AML-193 (cell line): ENCODE measurements at regions not wholly inside any gene's neighbourhood (a gene's known extent, or its start where the extent isn't known, plus 50 kb on each side); places are given as distances from the start of the nearest gene placed in this dataset.

ENCODE experiments used
- DNase-seq, 2 experiments: peaks; one replicate each; lab custom pipeline; 2025; lab: John Stamatoyannopoulos, UW

DNA sequence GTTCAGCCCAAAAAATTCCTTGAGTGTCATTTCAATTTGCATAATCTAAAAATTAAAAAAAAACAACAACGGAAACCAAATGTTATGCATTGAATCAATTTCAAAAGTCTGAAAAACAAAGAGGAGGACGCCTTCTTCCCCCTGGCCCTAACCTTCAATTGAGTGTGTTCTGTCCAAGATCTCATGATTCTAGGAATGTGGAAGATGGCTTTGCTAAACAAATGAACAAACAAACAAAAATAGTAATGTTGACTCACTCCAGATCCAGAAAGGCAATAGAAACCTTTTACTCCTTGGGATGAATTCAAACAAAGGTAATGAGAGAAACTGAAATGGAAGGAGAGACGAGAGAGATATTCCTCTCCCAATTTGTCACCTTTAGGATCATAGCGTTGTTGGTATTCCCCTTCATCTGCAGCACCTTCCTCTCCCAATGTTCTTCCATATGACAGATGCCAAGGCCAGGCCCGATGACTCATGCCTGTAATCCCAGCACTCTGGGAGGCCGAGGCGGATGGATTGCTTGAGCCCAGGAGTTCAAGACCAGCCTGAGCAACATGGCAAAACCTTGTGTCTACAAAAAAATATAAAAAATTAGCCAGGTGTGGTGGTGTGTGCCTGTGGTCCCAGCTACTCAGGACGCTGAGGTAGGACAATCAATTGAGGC, 109.2 kb upstream of the ADGRF1 start:
- no peak for DNase-seq

DNA sequence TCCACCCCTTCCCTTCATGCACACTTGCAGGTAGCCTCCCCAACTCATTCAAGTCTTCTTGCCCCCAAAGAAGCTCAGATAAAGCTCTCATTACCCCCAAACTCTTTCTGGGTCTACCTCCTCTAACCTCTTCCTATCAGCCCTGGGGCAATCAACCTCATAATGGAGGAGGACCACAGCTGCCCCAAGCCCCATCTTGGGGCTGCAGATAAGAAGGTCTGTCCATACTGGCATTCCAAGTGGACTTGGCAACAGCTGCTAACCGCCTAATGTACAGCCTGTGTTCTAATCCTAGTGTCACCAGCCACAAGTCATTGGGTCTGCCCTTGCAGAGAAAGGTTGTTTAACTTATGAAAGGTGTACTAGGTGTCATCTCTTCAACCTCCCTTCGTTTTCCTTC, 107.4 kb upstream of the ADGRF1 start:
- no peak for DNase-seq

DNA sequence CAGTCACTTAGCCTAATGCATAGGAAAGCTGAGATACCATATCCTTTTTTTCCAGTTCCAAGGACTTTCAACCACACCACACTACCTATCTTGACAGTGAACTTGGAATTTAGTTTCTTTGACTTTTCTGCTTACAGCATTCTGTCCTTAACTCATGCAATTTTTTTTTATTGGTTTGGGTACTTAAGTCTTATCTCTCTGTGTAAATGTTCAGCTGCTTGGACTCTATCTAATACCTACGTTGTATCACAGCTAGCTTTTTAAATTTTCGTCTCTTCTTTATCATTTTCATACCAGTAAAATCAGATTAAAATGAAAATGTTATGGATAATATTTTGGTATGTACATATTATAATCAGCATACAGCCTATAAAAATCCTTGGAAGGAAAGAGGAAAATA, 106.9 kb upstream of the ADGRF1 start:
- DNase-seq = no peak

DNA sequence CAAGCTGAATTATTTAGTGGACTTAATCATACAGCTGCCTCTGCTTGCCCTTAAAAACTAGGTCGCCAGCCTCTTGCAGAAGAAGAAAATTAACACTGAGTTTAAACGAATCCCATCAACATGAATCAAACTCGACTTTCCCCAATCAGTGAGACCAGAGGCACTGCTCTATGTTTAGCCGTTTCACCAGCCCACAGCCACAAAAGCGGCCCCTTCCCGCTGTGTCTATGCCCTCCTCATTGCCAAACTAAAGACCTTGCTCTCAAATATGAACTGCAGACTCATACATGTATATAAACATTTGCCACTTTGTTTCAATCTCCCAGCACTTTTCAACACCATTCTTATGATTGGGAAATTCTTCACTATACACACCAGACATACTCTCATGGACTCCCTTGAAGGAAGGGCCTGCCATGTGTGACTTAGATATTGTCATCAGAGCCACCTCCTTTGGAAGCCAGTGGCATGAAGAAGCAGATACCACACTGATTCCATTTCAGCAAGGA, 105.8 kb upstream of the ADGRF1 start:
- no peak for DNase-seq

DNA sequence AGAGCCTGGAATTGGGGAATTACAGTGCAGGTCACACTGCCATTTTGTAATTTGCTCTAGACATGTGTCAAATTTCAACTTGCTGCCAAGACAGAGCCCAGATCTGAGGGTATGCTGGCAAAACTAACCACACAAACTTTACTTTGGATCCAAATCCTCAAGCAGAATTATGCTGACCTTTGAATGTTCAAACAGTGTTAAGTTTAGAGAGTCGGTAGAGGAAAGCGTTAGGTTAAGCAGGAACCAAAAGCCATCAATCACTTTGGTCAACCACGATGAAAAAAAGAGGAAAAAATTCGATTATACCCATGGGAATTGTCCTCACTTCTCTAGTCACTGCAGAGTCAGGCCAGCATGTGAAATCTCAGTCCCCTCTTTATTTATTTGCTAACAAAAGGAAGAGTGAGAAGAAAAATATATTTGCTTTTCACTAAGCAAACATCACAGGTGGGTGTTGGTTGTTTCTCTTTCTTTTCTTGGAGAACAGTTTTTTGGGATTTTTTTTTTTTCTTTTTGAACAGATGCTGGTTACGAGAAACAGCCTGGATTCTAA, 105.1 kb upstream of the ADGRF1 start:
- no peak for DNase-seq

DNA sequence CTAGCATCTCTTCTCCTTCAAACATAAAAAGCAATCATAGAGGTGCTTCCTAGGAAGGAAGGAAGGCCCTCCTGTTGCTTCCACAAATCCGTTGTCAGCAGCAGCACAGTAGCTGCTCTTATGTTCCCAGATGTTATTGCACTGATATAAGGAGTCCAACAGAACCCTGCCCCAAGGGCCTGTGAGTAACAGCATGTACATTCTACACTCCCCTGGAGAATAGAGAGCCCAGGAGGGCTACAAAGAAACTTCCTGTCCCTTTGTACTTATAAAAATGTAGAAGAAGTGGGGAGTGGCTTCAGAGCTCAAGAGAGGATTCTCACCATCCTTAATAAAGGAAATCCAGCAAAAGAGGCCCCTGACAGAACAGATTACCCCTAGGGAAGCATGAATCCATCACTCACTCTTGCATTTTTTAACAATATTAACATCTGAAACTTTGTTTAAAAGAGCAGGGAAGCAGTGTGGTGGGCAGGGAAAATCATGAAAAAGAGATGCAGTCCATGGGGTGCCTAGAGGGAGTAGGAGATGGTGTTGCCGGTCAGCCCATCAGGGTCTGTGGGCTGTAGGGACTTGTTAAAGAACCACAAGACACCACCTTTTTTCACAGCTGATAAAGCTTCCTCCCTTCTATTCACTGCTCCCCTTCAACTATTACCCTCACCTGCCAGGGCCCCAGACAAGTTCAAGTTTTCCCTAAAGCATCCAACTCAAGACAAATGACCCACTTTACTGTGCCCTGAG, 104.5 kb upstream of the ADGRF1 start:
- DNase-seq = no peak

DNA sequence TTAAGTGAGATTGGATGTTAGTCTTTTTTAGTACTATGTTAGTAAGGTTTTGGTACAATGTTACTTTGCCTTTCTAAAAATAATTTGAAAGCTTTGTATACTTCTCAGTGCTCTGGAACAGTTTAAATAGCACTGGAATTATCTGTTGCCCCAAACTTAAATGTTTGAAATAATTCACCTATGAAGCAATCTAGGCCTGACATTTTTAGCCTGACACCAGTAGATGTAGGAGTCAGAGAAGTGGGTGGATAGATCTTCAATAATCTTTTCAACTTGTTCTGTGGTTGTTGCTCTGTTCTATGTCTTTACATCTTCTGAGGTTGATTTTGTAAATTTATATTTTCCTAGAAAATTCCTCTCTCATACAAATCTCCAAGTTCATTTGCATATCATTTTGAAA, 103.1 kb upstream of the ADGRF1 start:
- no peak for DNase-seq

DNA sequence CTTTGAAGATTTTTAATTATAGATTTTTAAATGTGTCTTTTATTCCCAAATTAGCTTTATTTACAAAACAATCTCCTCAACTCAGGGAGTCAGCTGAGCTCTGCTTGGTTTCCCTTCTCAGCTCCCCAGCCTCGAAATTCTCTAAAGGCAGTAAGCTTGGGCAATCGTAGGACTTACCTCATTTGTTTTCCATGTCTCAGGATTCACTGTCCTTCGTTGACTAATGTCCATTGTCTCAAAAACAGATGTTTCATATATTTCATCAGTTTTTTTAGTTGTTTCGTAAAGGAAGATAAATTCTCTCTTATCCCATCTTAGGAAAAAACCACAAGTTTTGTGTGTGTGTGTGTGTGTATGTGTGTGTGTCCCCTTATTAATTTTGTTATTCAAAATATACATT, 102.2 kb upstream of the ADGRF1 start:
- DNase-seq = no peak

DNA sequence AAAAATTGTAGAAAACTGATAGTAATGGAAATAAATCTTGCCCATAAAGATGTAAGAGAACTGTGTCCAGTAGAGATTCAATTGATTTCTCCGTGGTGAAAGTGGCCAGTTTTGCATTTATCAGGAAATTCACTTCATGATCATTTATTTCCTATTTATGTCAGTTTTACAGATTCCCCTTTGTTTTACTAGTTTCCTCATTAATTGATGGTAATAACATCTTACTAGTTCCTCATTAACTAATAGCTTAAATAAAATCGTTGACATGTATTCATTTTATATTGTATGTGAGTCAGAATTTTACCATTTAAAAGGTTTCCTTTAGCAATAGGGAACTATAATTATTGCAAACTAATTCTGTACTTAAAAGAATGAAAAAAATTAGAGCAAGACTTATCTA, 99.8 kb upstream of the ADGRF1 start:
- DNase-seq = no peak

DNA sequence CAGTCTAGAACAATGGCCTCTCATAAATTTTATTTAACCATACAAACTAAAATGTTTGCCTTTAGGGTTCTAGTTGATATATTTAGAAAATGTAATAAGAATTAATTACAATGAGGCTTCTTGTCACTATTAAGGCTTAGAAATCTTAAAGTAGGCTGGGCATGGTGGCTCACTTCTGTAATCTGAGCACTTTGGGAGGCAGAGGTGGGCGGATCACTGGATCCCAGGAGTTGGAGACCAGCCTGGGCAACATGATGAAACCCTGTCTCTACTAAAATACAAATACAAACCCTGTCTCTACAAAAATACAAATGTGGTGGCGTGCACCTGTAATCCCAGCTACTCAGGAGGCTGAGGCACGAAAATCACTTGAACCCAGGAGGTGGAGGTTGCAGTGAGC, 99.0 kb upstream of the ADGRF1 start:
- no peak for DNase-seq

DNA sequence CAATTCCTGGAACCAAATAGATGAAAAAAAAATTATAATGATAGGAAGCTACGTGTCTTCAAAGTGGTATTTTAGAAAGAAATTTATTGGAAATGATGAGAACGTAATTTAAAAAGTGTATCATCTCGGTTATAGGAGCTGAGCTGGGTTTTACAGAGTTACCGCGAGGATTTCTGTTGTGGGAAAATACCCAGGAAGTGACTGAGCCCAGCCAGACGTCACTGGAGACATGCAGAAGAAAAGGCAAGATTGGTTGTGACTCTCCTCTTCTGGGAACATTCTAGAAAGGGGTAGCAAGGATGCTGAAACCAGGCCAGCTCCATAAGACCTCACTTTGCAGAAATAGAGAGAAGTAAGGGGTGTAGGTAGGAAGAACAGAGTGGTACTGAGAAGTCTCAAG, 95.9 kb upstream of the ADGRF1 start:
- no peak for DNase-seq

DNA sequence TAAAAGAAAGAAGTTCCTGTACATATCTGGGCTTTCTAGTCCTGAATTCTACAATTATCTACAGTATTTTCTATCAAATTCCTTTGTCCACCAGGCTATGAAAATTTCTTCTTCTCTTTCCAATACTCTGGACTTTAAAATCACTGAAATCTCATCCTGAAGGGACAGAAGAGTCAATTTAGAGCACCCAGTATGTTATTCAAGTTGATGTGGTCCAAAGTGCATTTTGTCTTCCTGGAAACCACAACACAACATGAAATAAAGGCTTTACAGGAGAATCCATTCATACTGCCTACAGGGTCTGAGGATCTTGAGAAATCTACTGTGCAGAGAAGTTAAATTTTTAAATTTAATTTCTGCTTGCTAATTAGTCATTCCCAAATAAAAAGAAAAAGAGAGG, 94.9 kb upstream of the ADGRF1 start:
- no peak for DNase-seq

DNA sequence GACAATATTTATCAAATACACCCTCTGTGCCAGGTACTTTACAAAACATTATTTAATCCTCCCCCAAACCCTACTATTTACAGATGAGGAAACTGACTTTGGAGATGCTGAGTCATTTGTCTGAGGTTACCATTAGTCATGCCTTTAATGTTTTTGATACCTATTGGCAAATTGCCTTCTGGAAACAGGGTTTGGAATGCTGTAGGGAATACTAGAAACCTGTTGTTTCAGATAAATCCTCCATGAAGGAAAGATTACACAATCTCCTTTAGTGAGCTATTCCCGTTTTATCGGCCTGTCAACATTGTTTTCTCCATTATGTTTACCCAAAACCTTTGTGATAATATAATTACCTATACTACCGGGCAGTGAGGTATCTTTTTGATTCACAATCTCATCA, 93.6 kb upstream of the ADGRF1 start:
- peak; percentile 17 to 41 for DNase-seq

DNA sequence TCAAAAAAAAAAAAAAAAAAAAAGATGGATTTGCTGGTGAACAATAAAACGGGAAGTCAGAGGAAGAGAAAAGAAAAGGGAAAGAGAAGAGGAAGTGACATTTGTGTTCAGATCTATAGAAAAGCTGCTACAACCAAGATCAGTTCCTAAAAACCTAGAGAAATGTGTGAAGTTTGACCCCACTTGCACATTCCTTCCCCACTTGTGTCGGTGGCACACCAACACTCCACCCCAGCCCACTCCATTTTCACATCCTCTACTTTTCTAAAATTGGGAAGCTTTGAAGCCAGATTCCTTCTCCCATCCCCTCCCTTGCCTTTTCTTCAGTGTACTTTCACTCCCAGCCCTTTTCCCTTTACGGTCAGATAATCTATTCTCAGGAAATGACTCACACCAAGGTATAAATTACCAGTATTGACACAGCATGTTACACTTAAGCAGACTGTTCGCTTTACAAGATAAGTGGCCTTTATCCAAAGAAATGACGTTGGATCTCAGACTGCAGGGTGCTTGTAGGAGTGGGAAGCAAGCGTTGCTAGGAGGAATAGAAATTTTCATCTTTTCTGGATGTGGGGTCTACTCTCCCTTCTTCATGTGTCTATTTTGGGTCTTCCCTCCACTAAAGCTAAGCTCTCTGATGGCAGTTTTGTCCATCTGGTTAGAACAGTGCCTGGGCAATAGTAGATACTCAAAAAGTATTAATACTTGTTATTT, 92.5 kb upstream of the ADGRF1 start:
- DNase-seq = peak; percentile 75 to 82

DNA sequence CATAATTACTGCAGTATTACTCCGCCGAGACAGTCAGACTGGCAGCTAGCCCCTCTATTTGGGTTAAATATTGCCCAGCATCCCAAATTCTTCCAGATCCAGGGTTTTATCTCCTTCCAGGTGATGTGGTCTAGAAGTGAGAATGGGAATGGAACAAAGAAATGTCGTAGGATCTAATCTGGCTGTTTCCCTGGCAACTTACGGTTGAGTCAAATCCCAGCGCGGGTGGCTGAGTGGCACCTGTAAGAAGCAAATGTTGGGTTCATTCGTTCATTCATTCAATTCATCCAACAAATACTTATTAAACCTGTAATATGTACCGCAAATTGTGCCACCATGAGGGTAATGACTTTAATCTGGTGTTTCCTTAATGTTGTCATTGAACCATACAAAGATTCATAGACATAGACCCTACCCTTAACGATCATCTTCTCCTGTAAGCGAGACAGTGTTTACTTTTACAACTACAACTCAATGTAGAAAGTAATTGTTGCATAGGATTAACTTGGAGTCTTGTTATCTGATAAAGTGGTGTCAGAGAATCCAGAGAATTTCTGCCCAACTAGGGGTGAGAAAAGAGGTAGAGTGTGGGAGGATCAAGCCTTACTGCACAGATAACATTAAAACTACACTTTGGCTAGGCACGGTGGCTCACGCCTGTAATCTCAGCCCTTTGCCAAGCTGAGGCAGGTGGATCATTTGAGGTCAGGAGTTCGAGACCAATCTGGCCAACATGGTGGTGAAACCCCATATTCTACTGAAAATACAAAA, 91.3 kb upstream of the ADGRF1 start:
- no peak for DNase-seq

DNA sequence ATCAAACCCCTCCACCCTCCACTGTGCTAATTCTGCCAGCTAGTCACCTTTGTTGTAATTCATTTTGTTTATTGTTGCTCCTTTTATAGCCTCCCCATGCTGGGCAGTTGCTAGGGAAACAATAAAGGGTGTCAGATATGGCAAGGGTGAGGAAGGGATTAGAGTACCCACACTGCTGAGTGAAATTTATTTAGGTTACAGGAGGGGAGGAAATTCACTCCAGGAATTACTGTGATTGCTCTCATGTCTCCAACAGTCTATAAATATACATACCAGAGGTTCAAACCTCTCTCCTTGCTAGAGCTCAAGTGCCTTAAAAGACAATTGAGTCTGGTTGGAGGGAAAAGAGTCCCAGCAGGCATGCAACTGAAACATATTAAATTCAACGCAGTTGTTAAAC, 90.6 kb upstream of the ADGRF1 start:
- DNase-seq = no peak

DNA sequence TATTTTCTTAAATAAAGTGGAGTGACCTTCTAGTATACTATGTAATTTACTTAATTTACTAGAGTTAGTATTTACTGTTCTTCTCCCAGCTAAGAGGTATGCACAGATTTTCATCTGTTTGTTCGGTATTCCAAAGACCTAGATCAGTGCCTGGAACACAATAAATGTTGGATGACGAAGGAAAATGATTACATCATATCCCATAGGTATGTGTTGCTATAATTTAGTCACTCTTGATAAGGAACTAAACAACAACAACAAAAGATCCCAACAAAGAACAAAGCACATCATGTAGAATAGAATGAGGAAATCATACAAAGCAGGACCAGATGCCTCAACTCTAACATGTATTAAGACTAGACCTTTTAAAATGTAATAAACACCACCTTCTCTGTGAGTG, 89.6 kb upstream of the ADGRF1 start:
- DNase-seq = no peak

DNA sequence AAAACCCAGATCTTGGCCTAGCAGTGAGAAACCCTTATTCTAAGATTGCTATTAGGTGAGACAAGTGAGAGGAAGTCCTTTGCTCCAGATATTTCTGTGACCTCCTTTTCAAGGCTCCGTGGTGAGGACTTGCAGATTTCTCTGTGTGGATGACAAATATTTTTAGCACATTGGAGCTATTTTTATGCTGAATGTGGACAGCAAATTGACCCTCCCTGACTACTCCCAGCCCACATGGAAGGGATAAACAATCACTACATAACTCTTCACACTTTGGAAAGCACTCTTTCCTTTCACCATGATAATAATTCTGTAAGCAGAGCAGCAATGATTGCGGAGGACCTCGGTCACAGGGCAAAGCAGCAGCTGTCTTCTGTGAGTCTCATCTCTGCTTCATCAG, 88.0 kb upstream of the ADGRF1 start:
- DNase-seq = no peak

DNA sequence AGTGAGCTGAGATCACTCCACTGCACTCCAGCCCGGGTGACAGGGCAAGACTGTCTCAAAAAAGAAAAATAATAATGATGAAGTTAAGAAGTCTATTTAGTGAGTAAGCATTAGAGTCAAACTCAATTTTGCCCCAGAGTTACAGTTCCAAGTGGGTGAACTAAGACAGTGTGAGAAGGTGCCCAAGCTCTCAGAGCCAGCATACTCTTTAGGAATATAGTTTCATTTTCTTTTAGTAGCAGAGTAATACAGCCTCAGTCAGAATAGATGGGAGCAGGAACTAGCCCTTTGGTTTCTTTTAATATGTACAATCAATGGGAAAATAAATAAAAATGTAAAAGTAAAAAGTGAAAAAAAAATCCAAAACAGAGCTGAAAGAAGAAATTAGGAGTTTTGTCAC, 87.0 kb upstream of the ADGRF1 start:
- DNase-seq = no peak

DNA sequence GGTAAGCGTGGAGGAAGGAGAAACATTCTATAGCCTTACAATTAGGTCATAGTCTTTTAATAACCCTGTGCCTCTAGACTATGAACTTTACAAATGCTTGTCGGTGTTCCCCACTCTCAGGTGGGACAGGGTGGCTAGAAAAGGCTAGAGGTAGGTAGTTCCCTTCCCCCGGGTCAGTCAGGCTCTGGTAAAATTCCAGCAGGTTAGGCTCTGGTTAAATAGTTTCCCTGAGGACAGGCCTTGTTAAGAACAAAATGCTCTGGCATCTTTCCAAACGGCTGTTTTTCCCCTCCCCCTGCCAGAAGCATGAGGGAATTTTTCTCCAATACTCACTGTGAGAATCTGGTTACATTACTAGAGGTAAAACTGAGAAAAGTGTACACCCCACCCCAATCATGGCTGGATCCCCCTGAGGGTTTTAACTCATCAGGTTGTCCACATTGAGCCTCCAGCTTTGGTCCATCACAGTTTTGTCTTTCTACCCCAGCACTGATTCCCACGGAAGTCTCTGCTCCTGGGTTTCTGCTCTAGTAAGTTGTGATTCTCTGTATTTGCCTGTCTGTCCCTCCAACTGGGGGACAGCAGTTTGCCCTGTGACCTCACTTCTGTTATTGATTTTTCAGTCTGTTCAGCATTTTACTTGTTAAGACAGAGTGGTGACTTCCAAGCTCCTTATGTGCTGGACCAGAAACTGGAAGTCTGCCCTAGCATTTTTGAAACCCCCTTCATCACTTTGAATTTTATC, 84.7 kb upstream of the ADGRF1 start:
- DNase-seq = no peak

DNA sequence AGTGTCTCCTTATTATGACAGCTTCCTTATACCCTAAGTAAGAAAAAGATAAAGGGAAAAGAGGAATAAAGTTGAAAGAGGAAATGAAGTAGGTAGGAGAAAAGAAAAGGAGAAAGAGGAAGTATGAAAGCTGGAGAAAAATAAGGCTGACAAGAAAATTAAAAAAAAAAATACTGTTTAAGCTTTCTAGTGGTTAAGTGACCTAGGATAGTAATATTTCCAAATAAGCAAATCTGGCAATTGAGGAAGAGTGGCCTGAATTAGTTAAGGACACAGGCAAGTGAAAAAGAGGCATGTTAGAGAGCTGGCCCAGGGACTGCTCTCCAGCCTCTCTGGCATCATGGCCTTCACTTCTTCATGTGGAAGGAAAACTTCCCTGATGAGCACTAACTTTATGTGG, 76.5 kb upstream of the ADGRF1 start:
- peak; percentile 22 to 49 for DNase-seq
